RWPE1 (cell line): ENCODE measurements at regions not wholly inside any gene's neighbourhood (a gene's known extent, or its start where the extent isn't known, plus 50 kb on each side); places are given as distances from the start of the nearest gene placed in this dataset.
"Not testable (repeated sequence)": the region's sequence is repeated elsewhere in the genome, so short reads cannot be mapped to it uniquely, and the experiment has no call there.

Experiments used
- CTCF ChIA-PET: fragments of 350-600 bp; sonication (Branson Sonifier 250); formaldehyde crosslinking; extraction: SDS; loops from one replicate; lab custom pipeline; 2021; lab: Yijun Ruan, JAX
- POLR2A ChIA-PET: fragments of 400-600 bp; formaldehyde crosslinking; extraction: SDS; loops from one replicate; lab custom pipeline; 2020; ENCODE audit warnings: antibody characterized with exemption; ENCODE audit not compliant: low non-redundant PET; lab: Yijun Ruan, JAX
- DNase-seq: peaks from one replicate; pipeline ENCODE4 v3.0.0; 2012; ENCODE audit warnings: low spot score
- H3K27ac ChIP-seq: fragments of 450-650 bp; 2 replicates; pipeline ENCODE4 v1.5.1; 2017
- TF ChIP-seq, protein P1 (sequence below): fragments of 450-650 bp; conservative IDR thresholded peaks from 2 replicates; pipeline ENCODE4 v1.5.1; 2017; ENCODE audit warnings: low read depth, mild to moderate bottlenecking

DNA sequence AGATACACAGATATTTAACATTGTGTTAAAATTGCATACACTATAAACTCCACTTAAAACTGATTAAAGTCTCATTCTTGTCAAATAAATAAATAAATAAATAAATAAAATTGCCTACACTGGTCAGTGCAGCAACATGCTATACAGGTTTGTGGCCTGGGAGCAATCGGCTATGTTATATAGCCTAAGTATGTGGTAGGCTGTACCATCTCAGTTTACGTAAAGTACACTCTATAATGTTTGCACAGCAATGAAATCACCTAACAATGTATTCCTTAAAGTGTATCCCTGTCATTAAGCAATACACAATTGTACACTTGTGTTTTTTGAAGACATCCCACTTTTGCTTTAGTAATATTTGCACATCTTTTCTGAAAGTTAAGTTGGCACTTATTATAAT lies 337.7 kb upstream of the SETBP1 start:
- DNase-seq, result no peak
- ChIA-PET POLR2A (no interaction called here), CTCF (no interaction called here)
- no peak overlapping the region for H3K27ac ChIP-seq
- TF ChIP-seq, protein P1, sequence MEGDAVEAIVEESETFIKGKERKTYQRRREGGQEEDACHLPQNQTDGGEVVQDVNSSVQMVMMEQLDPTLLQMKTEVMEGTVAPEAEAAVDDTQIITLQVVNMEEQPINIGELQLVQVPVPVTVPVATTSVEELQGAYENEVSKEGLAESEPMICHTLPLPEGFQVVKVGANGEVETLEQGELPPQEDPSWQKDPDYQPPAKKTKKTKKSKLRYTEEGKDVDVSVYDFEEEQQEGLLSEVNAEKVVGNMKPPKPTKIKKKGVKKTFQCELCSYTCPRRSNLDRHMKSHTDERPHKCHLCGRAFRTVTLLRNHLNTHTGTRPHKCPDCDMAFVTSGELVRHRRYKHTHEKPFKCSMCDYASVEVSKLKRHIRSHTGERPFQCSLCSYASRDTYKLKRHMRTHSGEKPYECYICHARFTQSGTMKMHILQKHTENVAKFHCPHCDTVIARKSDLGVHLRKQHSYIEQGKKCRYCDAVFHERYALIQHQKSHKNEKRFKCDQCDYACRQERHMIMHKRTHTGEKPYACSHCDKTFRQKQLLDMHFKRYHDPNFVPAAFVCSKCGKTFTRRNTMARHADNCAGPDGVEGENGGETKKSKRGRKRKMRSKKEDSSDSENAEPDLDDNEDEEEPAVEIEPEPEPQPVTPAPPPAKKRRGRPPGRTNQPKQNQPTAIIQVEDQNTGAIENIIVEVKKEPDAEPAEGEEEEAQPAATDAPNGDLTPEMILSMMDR, result no peak

DNA sequence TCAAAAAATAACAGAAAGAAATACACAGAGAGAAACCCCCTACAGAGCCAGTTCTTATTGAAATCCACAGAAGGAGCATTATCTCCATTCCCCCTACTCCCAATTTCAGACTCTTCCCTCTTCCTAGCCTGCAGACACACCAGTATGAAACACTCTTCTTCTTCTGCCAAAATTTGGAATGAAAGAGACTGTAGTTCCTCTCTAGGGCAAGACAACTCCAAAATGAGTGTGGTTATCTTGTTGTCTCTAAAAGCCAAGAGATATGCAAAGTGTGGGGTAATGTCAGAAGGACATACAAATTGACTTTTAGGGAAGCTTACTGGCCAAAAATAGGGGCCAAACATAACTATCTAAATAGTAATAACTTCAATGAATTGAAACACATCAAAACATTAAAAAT lies 337.1 kb upstream of the SETBP1 start:
- TF ChIP-seq, protein P1, result no peak
- ChIA-PET POLR2A (no interaction called here), CTCF (no interaction called here)
- no peak overlapping the region for H3K27ac ChIP-seq
- no peak for DNase-seq

DNA sequence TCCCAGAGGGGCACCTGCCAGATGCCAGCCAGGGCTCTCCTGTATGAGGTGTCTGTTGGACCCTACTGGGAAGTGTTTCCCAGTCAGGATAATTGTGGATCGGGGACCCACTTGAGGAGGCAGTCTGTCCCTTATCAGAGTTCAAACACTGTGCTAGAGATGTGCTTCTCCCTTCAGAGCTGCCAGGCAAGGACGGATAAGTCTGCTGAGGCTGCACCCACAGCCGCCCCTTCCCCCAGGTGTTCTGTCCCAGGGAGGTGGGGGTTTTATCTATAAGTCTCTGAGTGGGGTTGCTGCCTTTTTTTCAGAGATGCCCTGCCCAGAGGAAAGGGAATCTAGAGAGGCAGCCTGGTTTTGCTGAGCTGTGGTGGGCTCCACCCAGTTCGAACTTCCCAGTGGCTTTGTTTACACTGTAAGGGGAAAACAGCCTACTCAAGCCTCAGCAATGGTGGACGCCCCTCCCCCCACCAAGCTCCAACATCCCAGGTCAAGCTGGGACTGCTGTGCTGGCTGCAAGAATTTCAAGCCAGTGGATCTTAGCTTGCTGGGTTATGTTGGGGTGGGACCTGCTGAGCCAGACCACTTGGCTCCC lies 324.0 kb upstream of the SETBP1 start:
- POLR2A ChIA-PET, result no interaction called here
- CTCF ChIA-PET, result no interaction called here
- TF ChIP-seq, protein P1, result no peak
- no peak for DNase-seq
- no peak overlapping the region for H3K27ac ChIP-seq

DNA sequence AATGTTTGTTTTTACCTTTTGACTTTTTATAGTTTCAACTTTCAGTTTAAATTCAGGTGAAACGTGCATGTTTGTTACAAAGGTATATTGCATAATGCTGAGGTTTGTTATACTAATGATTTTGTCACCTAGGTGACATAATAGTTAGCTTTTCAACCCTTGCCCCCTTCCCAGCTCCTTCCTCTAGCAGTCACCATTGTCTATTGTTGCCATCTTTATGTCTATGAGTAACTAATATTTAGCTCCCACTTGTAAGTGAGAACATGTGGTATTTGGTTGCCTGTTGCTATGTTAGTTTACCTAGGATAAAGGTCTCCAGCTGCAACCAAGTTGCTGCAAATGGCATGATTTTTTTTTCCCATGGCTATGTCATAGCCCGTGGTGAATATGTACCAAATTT lies 322.3 kb upstream of the SETBP1 start:
- no peak overlapping the region for H3K27ac ChIP-seq
- CTCF ChIA-PET, result interaction anchor here (0.6 kb wide), 1 partner anchor 154 kb away, joined by 3 read pairs; no protein-coding TSS in a partner anchor
- DNase-seq, result no peak
- TF ChIP-seq, protein P1, result no peak
- POLR2A ChIA-PET, result no interaction called here

DNA sequence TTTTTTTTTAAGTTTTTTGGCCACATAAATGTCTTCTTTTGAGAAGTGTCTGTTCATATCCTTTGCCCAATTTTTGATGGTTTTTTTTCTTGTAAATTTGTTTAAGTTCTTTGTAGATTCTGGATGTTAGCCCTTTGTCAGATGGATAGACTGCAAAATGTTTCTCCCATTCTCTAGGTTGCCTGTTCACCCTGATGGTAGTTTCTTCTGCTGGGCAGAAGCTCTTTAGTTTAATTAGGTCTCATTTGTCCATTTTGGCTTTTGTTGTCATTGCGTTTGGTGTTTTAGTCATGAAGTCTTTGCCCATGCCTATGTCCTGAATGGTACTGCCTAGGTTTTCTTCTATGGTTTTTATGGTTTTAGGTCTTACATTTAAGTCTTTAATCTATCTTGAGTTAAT lies 320.9 kb upstream of the SETBP1 start:
- POLR2A ChIA-PET, H3K27ac ChIP-seq, DNase-seq: not testable (repeated sequence)
- CTCF ChIA-PET, result interaction anchor here (0.7 kb wide), 1 partner anchor 319 kb away, joined by 4 read pairs; no protein-coding TSS in a partner anchor

DNA sequence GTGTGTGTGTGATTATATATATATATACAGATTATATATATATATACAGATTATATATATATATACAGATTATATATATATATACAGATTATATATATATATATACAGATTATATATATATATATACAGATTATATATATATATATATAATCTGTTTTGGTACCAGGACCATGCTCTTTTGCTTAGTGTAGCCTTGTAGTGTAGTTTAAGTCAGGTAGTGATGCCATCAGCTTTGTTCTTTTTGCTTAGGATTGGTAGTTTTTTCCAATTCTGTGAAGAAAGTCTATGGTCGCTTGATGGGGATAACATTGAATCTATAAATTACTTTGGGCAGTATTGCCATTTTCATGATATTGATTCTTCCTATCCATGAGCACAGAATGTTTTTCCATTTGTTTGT lies 318.5 kb upstream of the SETBP1 start:
- CTCF ChIA-PET, H3K27ac ChIP-seq, DNase-seq, POLR2A ChIA-PET: not testable (repeated sequence)

DNA sequence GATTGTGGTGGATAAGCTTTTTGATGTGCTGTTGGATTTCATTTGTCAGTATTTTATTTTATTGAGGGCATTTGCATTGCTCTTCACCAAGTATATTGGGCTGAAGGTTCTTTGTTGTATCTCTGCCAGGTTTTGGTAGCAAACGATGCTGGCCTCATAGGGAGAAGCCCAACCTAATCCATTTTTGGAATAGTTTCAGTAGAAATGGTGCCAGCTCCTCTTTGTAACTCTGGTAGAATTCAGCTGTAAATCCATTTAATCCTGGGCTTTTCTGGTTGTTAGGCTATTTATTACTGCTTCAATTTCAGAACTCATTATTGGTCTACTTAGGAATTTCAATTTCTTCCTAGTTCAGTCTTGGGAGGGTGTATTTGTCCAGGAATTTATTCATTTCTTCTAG lies 309.8 kb upstream of the SETBP1 start:
- DNase-seq, result no peak
- ChIA-PET CTCF (interaction anchor here (0.6 kb wide), 1 partner anchor 54 kb away, joined by 3 read pairs; no protein-coding TSS in a partner anchor), POLR2A (no interaction called here)
- no peak overlapping the region for H3K27ac ChIP-seq
- TF ChIP-seq, protein P1, result no peak
